Kidney epithelial cell (primary cell): ENCODE measurements at regions not wholly inside any gene's neighbourhood (a gene's known extent, or its start where the extent isn't known, plus 50 kb on each side); places are given as distances from the start of the nearest gene placed in this dataset.

ENCODE experiments used
- DNase-seq: peaks from one replicate; pipeline ENCODE4 v3.0.0-alpha.2; 2010; ENCODE audit warnings: low read depth
- H3K27me3 ChIP-seq: 2 replicates; pipeline ENCODE4 v1.6.0; 2011; ENCODE audit warnings: low read length; ENCODE audit not compliant: control insufficient read depth, insufficient read depth
- H3K36me3 ChIP-seq: 2 replicates; pipeline ENCODE4 v1.5.1; 2011; ENCODE audit warnings: low read length; ENCODE audit not compliant: control insufficient read depth, insufficient read depth
- H3K4me3 ChIP-seq: 2 replicates; pipeline ENCODE4 v1.5.1; 2011; ENCODE audit warnings: low read depth, mild to moderate bottlenecking, control low read depth, low read length
- CTCF ChIP-seq: IDR thresholded peaks from 2 replicates; pipeline ENCODE4 v1.5.1; 2011; ENCODE audit warnings: mild to moderate bottlenecking, moderate library complexity, low read length, control low read depth, inconsistent platforms; ENCODE audit not compliant: insufficient read depth, poor library complexity, severe bottlenecking

- no peaks in the 10 kb centered on the region for H3K36me3 ChIP-seq
- H3K4me3 ChIP-seq: no peak overlapping the region
- no peaks in the 10 kb centered on the region for H3K27me3 ChIP-seq
- no peak for TF ChIP-seq CTCF
- no peak for DNase-seq
These were observed 131.7 kb upstream of the PHACTR1 start for GRCh38 chr6:12584631-12585405.

- no peak for TF ChIP-seq CTCF
- no peaks in the 10 kb centered on the region for H3K27me3 ChIP-seq
- H3K4me3 ChIP-seq: no peak overlapping the region
- H3K36me3 ChIP-seq: no peaks in the 10 kb centered on the region
- DNase-seq: no peak
These were observed 131.0 kb upstream of the PHACTR1 start for GRCh38 chr6:12585497-12585958.

- Histone ChIP-seq H3K27me3 (no peaks in the 10 kb centered on the region), H3K4me3 (no peak overlapping the region), H3K36me3 (no peaks in the 10 kb centered on the region)
- no peak for TF ChIP-seq CTCF
- DNase-seq: no peak
These were observed 129.7 kb upstream of the PHACTR1 start for GRCh38 chr6:12586721-12587480.

- no peak for TF ChIP-seq CTCF
- no peaks in the 10 kb centered on the region for H3K36me3 ChIP-seq
- DNase-seq: no peak
These were observed 125.7 kb upstream of the PHACTR1 start for GRCh38 chr6:12590901-12591300.

GRCh38 chr6:12592634-12593033, 123.9 kb upstream of the PHACTR1 start:
- Histone ChIP-seq H3K27me3 (no peaks in the 10 kb centered on the region), H3K4me3 (no peak overlapping the region), H3K36me3 (no peaks in the 10 kb centered on the region)
- TF ChIP-seq CTCF: no peak
- DNase-seq: peak; percentile 80

More at GRCh38 chr6:12590901-12591300, 125.7 kb upstream of the PHACTR1 start:
- Histone ChIP-seq H3K4me3 (no peak overlapping the region), H3K27me3 (no peaks in the 10 kb centered on the region)
